Liver (tissue), 8 donors: ENCODE measurements at regions not wholly inside any gene's neighbourhood (a gene's known extent, or its start where the extent isn't known, plus 50 kb on each side); places are given as distances from the start of the nearest gene placed in this dataset.

Source experiments
- DNase-seq: peaks from one replicate; pipeline ENCODE4 v3.0.0-alpha.2; 2017; ENCODE audit warnings: low spot score
- H3K27ac ChIP-seq, 2 donors: one replicate each; pipeline ENCODE4 v1.7.0; 2013; ENCODE audit warnings: inconsistent platforms in 2 of 2, low read length in 2 of 2, control low read depth in 1 of 2, low read depth in 1 of 2, mild to moderate bottlenecking in 1 of 2
- H3K27me3 ChIP-seq, 4 donors: one replicate each; pipeline versions ENCODE4 v1.6.1 to v1.7.0; 2013; ENCODE audit warnings: low read length in 3 of 4, inconsistent platforms in 1 of 4, mild to moderate bottlenecking in 1 of 4, moderate library complexity in 1 of 4; ENCODE audit not compliant: control insufficient read depth in 4 of 4, insufficient read depth in 4 of 4
- H3K36me3 ChIP-seq, 4 donors: one replicate each; pipeline versions ENCODE4 v1.6.1 to v1.7.0; 2013; ENCODE audit warnings: low read length in 3 of 4, mild to moderate bottlenecking in 3 of 4, low read depth in 1 of 4, moderate library complexity in 1 of 4; ENCODE audit not compliant: control insufficient read depth in 4 of 4, insufficient read depth in 3 of 4
- H3K4me1 ChIP-seq, 4 donors: one replicate each; pipeline versions ENCODE4 v1.6.1 to v1.7.0; 2013; ENCODE audit warnings: low read length in 3 of 4, mild to moderate bottlenecking in 3 of 4, moderate library complexity in 1 of 4; ENCODE audit not compliant: control insufficient read depth in 4 of 4, insufficient read depth in 4 of 4
- H3K4me3 ChIP-seq, 3 donors: one replicate each; pipeline versions ENCODE4 v1.6.1 to v1.7.0; 2013; ENCODE audit warnings: low read length in 3 of 3, control low read depth in 1 of 3, low read depth in 1 of 3, mild to moderate bottlenecking in 1 of 3
- H3K9ac ChIP-seq, 2 donors: one replicate each; pipeline ENCODE4 v1.7.0; 2013; ENCODE audit warnings: low read length in 2 of 2, mild to moderate bottlenecking in 2 of 2, moderate library complexity in 2 of 2, control low read depth in 1 of 2, low read depth in 1 of 2
- H3K9me3 ChIP-seq, 4 donors: one replicate each; pipeline versions ENCODE4 v1.6.1 to v1.7.0; 2013; ENCODE audit warnings: low read length in 3 of 4; ENCODE audit not compliant: control insufficient read depth in 4 of 4
- EGR1 ChIP-seq, 2 donors: IDR thresholded peaks; 2 replicates each; pipeline ENCODE4 v1.6.1; 2016 to 2018; ENCODE audit warnings: antibody characterized with exemption in 2 of 2, low read depth in 2 of 2
- FOXA2 ChIP-seq: IDR thresholded peaks from 2 replicates; pipeline ENCODE4 v1.6.1; 2016; ENCODE audit warnings: antibody characterized with exemption
- GABPA ChIP-seq, 2 donors: IDR thresholded peaks in 1 of 2; conservative IDR thresholded peaks in 1 of 2; 2 replicates each; pipeline ENCODE4 v1.6.1; 2016; ENCODE audit warnings: antibody characterized with exemption in 2 of 2, mild to moderate bottlenecking in 1 of 2, moderate library complexity in 1 of 2
- HNF4G ChIP-seq: IDR thresholded peaks from 2 replicates; pipeline ENCODE4 v1.6.1; 2016; ENCODE audit warnings: antibody characterized with exemption
- JUND ChIP-seq, 2 donors: IDR thresholded peaks; 2 replicates each; pipeline ENCODE4 v1.6.1; 2016; ENCODE audit warnings: antibody characterized with exemption in 2 of 2
- NR2F2 ChIP-seq: IDR thresholded peaks from 2 replicates; pipeline ENCODE4 v1.6.1; 2016; ENCODE audit warnings: antibody characterized with exemption
- RAD21 ChIP-seq, 2 donors: IDR thresholded peaks; 2 replicates each; pipeline ENCODE4 v1.6.1; 2016; ENCODE audit warnings: antibody characterized with exemption in 2 of 2, mild to moderate bottlenecking in 2 of 2
- RXRA ChIP-seq, 2 donors: IDR thresholded peaks; 2 replicates each; pipeline ENCODE4 v1.6.1; 2017 to 2018; ENCODE audit warnings: antibody characterized with exemption in 2 of 2, mild to moderate bottlenecking in 1 of 2
- SP1 ChIP-seq: IDR thresholded peaks from 2 replicates; pipeline ENCODE4 v1.6.1; 2018; ENCODE audit warnings: antibody characterized with exemption, mild to moderate bottlenecking
- TAF1 ChIP-seq: conservative IDR thresholded peaks from 2 replicates; pipeline ENCODE4 v1.6.1; 2016; ENCODE audit warnings: antibody characterized with exemption, mild to moderate bottlenecking
- YY1 ChIP-seq: IDR thresholded peaks from 2 replicates; pipeline ENCODE4 v1.6.1; 2016; ENCODE audit warnings: antibody characterized with exemption, mild to moderate bottlenecking
- WGBS: extraction: QIAGEN DNeasy Blood & Tissue Kit; methylation state at CpG from one replicate; pipeline ENCODE4 v1.1.7; 2013; 5-methylcytosine and 5-hydroxymethylcytosine counted together
- TF ChIP-seq, protein P1 (sequence below): fragments of 150-350 bp; IDR thresholded peaks from 2 replicates; pipeline ENCODE4 v1.5.1; 2017; ENCODE audit warnings: improper control_type of control experiment, low read depth, low read length; ENCODE audit not compliant: missing input control
- TF ChIP-seq, protein P2 (sequence below): IDR thresholded peaks from 2 replicates; pipeline ENCODE4 v1.6.1; 2016; ENCODE audit warnings: antibody characterized with exemption
- TF ChIP-seq, protein P3 (sequence below): IDR thresholded peaks from 2 replicates; pipeline ENCODE4 v1.6.1; 2016; ENCODE audit warnings: antibody characterized with exemption, mild to moderate bottlenecking
- TF ChIP-seq, protein P4 (sequence below): IDR thresholded peaks from 2 replicates; pipeline ENCODE4 v1.6.1; 2016; ENCODE audit warnings: antibody characterized with exemption
- donor health status: healthy.
- donor health status: healthy.
- donor health status: healthy.
- donor health status: healthy.
- donor health status: healthy.

DNA sequence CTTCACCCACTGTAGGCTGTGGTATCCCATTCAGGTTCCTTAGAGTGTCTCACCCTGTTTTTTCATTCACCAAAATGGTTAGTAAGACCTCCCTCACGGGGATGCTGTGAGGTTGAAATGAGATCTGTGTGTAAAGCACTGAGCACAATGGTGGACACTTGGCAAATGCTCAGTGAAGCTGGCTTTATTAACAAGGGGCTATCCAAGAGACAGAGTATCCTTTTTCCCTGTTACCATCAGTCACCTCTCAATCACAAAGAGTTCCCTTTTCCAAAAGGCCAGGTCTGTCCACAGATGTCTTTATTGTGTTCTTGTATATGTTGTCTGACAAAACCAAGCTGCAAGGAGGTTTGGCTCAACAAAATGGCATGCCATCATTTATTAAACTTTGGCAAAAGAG is 138.9 kb upstream of the RARB start:
- DNase-seq: no peak
- H3K4me1 ChIP-seq: no peaks in the 10 kb centered on the region
- no peaks in the 10 kb centered on the region for H3K36me3 ChIP-seq
- no peak overlapping the region for H3K4me3 ChIP-seq
- H3K27me3 ChIP-seq: peaks cover 0 to 4% (median 0%) of the 10 kb centered on the region in 4 donors
- WGBS: 66% methylated on average over 1 of the region's 1 CpG
- no peaks in the 10 kb centered on the region for H3K9me3 ChIP-seq
- no peak overlapping the region for H3K27ac ChIP-seq
- no peak overlapping the region for H3K9ac ChIP-seq
- TF ChIP-seq, protein P1, sequence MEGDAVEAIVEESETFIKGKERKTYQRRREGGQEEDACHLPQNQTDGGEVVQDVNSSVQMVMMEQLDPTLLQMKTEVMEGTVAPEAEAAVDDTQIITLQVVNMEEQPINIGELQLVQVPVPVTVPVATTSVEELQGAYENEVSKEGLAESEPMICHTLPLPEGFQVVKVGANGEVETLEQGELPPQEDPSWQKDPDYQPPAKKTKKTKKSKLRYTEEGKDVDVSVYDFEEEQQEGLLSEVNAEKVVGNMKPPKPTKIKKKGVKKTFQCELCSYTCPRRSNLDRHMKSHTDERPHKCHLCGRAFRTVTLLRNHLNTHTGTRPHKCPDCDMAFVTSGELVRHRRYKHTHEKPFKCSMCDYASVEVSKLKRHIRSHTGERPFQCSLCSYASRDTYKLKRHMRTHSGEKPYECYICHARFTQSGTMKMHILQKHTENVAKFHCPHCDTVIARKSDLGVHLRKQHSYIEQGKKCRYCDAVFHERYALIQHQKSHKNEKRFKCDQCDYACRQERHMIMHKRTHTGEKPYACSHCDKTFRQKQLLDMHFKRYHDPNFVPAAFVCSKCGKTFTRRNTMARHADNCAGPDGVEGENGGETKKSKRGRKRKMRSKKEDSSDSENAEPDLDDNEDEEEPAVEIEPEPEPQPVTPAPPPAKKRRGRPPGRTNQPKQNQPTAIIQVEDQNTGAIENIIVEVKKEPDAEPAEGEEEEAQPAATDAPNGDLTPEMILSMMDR: no peak
- TF ChIP-seq NR2F2 (no peak), YY1 (no peak), RXRA (IDR thresholded peaks at IDR 0.05) (no peak), JUND (IDR thresholded peaks at IDR 0.05) (no peak), TAF1 (no peak), FOXA2 (no peak), HNF4G (no peak), RAD21 (IDR thresholded peaks at IDR 0.05) (no peak), EGR1 (IDR thresholded peaks at IDR 0.05; ENCODE audit: low read depth in 2 of 2) (no peak), SP1 (no peak)
- TF ChIP-seq, protein P2, sequence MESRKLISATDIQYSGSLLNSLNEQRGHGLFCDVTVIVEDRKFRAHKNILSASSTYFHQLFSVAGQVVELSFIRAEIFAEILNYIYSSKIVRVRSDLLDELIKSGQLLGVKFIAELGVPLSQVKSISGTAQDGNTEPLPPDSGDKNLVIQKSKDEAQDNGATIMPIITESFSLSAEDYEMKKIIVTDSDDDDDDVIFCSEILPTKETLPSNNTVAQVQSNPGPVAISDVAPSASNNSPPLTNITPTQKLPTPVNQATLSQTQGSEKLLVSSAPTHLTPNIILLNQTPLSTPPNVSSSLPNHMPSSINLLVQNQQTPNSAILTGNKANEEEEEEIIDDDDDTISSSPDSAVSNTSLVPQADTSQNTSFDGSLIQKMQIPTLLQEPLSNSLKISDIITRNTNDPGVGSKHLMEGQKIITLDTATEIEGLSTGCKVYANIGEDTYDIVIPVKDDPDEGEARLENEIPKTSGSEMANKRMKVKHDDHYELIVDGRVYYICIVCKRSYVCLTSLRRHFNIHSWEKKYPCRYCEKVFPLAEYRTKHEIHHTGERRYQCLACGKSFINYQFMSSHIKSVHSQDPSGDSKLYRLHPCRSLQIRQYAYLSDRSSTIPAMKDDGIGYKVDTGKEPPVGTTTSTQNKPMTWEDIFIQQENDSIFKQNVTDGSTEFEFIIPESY: no peak
- TF ChIP-seq, protein P3, sequence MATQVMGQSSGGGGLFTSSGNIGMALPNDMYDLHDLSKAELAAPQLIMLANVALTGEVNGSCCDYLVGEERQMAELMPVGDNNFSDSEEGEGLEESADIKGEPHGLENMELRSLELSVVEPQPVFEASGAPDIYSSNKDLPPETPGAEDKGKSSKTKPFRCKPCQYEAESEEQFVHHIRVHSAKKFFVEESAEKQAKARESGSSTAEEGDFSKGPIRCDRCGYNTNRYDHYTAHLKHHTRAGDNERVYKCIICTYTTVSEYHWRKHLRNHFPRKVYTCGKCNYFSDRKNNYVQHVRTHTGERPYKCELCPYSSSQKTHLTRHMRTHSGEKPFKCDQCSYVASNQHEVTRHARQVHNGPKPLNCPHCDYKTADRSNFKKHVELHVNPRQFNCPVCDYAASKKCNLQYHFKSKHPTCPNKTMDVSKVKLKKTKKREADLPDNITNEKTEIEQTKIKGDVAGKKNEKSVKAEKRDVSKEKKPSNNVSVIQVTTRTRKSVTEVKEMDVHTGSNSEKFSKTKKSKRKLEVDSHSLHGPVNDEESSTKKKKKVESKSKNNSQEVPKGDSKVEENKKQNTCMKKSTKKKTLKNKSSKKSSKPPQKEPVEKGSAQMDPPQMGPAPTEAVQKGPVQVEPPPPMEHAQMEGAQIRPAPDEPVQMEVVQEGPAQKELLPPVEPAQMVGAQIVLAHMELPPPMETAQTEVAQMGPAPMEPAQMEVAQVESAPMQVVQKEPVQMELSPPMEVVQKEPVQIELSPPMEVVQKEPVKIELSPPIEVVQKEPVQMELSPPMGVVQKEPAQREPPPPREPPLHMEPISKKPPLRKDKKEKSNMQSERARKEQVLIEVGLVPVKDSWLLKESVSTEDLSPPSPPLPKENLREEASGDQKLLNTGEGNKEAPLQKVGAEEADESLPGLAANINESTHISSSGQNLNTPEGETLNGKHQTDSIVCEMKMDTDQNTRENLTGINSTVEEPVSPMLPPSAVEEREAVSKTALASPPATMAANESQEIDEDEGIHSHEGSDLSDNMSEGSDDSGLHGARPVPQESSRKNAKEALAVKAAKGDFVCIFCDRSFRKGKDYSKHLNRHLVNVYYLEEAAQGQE: no peak
- TF ChIP-seq, protein P4, sequence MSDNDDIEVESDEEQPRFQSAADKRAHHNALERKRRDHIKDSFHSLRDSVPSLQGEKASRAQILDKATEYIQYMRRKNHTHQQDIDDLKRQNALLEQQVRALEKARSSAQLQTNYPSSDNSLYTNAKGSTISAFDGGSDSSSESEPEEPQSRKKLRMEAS: no peak

DNA sequence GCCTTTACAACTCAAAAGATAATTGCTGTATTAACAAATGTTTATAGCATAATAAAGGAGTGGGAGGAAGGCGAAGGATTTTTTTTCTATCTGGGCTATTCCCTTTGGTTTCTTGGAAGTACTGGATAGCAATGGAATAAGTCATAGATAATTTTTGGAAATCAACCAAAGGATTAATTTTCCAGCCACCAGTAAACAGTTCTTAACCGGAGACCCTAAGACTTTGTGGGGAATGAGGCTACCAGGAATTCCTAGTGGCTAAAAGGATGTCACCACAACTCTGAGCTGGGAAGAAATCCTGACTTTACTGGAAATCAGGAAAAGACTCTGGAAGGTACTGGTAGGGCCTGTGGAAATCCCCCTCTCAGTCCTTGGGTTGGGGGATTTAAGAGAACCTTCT is 138.4 kb upstream of the RARB start:
- no peaks in the 10 kb centered on the region for H3K36me3 ChIP-seq
- H3K9me3 ChIP-seq: no peaks in the 10 kb centered on the region
- H3K4me3 ChIP-seq: no peak overlapping the region
- peaks cover 0 to 4% (median 0%) of the 10 kb centered on the region in 4 donors for H3K27me3 ChIP-seq
- no peak overlapping the region for H3K9ac ChIP-seq
- H3K27ac ChIP-seq: no peak overlapping the region
- DNase-seq: no peak
- WGBS: 90% methylated on average over 2 of the region's 2 CpGs
- H3K4me1 ChIP-seq: no peaks in the 10 kb centered on the region
- TF ChIP-seq RAD21 (IDR thresholded peaks at IDR 0.05) (no peak), NR2F2 (no peak), EGR1 (IDR thresholded peaks at IDR 0.05; ENCODE audit: low read depth in 2 of 2) (no peak), FOXA2 (no peak), SP1 (no peak), GABPA (IDR thresholded peaks at IDR 0.05 in 1 of 2, conservative IDR thresholded peaks at IDR 0.05 in 1 of 2) (no peak)
- TF ChIP-seq, protein P3: no peak
- TF ChIP-seq, protein P1: no peak
